ENCODE measurements at regions not wholly inside any gene's neighbourhood (a gene's known extent, or its start where the extent isn't known, plus 50 kb on each side); places are given as distances from the start of the nearest gene placed in this dataset.
"Not testable (repeated sequence)": the region's sequence is repeated elsewhere in the genome, so short reads cannot be mapped to it uniquely, and the experiment has no call there.

GRCh38 chr9:39503178-39503577, 147.7 kb downstream of the SPATA31A1 start:
- DNase-seq; H3K36me3 Mint-ChIP-seq; H3K4me3 ChIP-seq (ENCODE audit: low read length in 2 of 2); intact Hi-C loops (cut with micrococcal nuclease); H3K27ac ChIP-seq (ENCODE audit: low read depth, low read length); POLR2A ChIA-PET (ENCODE audit: partially characterized antibody); H3K27ac Mint-ChIP-seq; H3K27me3 ChIP-seq (ENCODE audit: insufficient read depth, low read length); H3K9me3 Mint-ChIP-seq; H3K9me3 ChIP-seq (ENCODE audit: control insufficient read depth in 1 of 2, low read length in 2 of 2); CTCF ChIA-PET (ENCODE audit: partially characterized antibody); H3K4me1 Mint-ChIP-seq; H3K27me3 Mint-ChIP-seq; H3K4me3 Mint-ChIP-seq; H3K4me1 ChIP-seq (ENCODE audit: insufficient read depth, low read length); H3K36me3 ChIP-seq (ENCODE audit: insufficient read depth, low read length): not testable (repeated sequence)

DNA sequence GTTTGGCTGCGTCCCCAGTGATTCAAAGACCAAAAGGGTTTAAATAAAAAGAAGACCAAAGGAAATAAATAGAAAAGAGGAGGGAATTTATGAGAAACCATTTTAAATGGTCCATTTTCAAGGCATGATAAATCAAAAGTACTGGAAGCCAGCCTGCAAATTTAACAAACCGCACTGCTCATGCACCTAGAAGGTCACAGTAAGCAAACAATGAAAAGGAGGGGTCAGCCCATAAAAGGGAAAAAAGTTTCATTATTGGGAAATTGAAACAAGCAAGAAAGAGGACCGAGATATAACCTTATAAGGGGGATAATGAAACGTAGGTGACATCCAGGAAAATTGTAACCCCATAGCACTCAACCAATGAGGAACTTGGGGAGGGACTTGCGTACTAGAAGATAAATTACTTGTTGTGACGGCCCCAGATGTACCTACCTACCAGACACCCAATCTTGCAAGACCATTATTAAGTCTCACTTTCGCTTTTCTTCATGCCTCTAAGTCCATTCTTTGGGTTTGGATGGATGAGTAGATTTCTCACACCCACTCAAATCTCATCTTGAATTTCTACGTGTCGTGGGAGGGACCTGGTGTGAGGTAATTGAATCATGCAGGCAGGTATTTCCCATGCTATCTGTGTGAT, 172.0 kb downstream of the SPATA31A1 start:
- H3K27me3 Mint-ChIP-seq; POLR2A ChIA-PET (ENCODE audit: partially characterized antibody); CTCF ChIA-PET (ENCODE audit: partially characterized antibody); H3K27me3 ChIP-seq (ENCODE audit: insufficient read depth, low read length); H3K4me1 ChIP-seq (ENCODE audit: insufficient read depth, low read length); DNase-seq; H3K9me3 ChIP-seq (ENCODE audit: control insufficient read depth in 1 of 2, low read length in 2 of 2); H3K4me3 ChIP-seq (ENCODE audit: low read length in 2 of 2); H3K4me3 Mint-ChIP-seq; H3K27ac Mint-ChIP-seq; H3K9me3 Mint-ChIP-seq; H3K4me1 Mint-ChIP-seq; intact Hi-C loops (cut with micrococcal nuclease); H3K27ac ChIP-seq (ENCODE audit: low read depth, low read length); H3K36me3 ChIP-seq (ENCODE audit: insufficient read depth, low read length); H3K36me3 Mint-ChIP-seq: not testable (repeated sequence)

DNA sequence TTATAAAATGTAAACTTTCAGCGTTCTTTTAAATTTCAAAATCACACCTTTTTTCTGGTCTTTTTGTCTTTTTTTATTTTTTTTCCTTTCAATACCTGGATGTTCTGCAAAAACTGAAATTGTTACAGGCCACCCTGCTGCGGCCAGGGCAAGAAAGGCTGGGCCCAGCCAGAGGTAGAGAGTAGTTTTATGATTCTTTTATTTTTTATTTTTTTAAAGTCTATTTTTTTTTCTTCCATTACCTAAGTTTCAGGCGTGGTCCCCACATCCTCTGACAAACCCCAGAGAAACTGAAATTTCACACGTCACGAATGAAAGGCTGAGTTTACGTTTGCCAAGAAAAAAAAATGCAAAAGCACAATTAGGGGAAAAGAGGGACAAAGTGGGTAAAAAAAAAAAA, 177.1 kb downstream of the SPATA31A1 start:
- POLR2A ChIA-PET (ENCODE audit: partially characterized antibody); intact Hi-C loops (cut with micrococcal nuclease); H3K36me3 Mint-ChIP-seq: not testable (repeated sequence)

DNA sequence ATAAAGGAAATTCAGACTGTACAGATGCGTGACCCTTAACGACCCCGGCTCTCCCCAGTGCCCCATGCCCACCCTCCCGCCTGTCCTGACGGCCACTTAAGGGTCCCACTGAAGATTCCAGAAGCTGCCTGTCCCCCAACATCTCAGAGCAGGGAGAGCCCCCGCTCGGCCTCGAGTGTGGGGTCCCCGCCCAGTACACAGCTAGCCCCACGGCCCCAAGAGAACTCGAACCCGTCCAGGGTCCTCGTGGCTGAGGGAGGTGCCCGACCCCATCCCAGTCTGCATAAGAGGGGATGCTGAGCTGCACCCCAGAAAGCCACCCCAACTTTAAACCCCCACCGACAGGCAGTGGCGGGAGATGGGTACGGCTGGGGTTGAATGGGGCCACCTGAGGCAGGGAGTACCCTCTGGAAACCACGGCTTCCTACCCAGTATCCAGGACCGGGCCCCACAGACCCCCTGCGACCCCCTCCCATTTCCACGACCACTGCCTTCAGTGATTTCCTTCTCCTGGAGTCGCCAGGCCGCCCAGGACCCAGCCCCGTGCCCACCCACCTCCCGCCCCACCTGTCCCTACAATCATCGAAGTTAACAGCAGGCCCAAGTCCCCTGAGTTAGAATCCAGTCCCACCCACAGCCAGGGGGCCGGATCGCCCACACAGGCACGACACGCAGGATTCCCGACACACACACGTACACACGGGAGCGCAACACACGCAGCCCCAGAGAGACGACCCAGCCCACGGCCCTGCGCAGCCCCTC, 177.7 kb downstream of the SPATA31A1 start:
- H3K9me3 ChIP-seq (ENCODE audit: control insufficient read depth in 1 of 2, low read length in 2 of 2); H3K27me3 Mint-ChIP-seq; CTCF ChIA-PET (ENCODE audit: partially characterized antibody); H3K27me3 ChIP-seq (ENCODE audit: insufficient read depth, low read length); H3K4me3 Mint-ChIP-seq; intact Hi-C loops (cut with micrococcal nuclease); H3K4me3 ChIP-seq (ENCODE audit: low read length in 2 of 2); H3K4me1 Mint-ChIP-seq; H3K4me1 ChIP-seq (ENCODE audit: insufficient read depth, low read length); H3K27ac Mint-ChIP-seq; H3K9me3 Mint-ChIP-seq; H3K36me3 ChIP-seq (ENCODE audit: insufficient read depth, low read length); H3K27ac ChIP-seq (ENCODE audit: low read depth, low read length); POLR2A ChIA-PET (ENCODE audit: partially characterized antibody); H3K36me3 Mint-ChIP-seq: not testable (repeated sequence)
- peak in 1 of 5 donors; percentile 33 for DNase-seq

More for the DNA sequence above, 177.1 kb downstream of the SPATA31A1 start:
- CTCF ChIA-PET (ENCODE audit: partially characterized antibody); H3K9me3 Mint-ChIP-seq; H3K36me3 ChIP-seq (ENCODE audit: insufficient read depth, low read length); H3K4me1 Mint-ChIP-seq; H3K27me3 Mint-ChIP-seq; H3K27me3 ChIP-seq (ENCODE audit: insufficient read depth, low read length); H3K9me3 ChIP-seq (ENCODE audit: control insufficient read depth in 1 of 2, low read length in 2 of 2); H3K4me3 Mint-ChIP-seq; H3K27ac ChIP-seq (ENCODE audit: low read depth, low read length); DNase-seq; H3K4me1 ChIP-seq (ENCODE audit: insufficient read depth, low read length); H3K4me3 ChIP-seq (ENCODE audit: low read length in 2 of 2); H3K27ac Mint-ChIP-seq: not testable (repeated sequence)

DNA sequence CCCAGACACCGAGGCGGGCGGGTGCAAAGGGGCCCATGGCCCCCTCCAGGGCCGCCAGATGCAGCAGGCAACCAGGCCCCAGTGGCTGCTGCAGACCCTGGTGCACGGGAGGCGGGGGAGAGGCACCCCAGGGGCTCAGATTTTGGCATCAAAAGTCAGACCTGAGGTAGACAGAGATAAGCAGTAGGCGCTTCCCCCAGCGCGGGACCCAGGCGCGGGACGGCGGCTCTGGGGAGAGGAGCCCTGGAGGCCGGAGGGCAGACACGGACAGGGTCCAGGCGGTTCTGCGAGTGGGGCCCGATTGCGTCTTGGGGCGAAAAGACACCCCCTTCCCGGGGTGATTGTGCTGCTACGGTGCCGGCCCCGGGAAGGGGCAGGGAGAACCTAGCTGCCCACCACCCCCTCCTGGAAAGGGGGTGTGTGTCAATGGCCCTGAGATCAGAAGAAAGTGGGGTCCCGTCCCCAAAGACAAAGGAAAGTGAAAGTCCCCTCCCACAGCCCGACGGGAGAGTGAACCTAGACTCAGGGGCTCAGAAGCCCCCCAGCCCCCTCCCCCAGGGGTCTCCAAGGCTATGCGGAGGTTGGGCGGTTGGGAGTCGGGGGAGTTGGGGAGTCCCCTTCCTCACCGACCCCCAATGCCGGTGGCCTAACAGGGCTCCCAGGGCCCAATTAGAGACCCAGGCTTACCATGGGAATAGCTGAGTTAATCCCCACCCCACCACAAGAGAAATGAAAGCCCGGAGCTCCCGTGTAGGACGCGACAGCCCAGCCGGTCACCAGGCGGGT, 178.5 kb downstream of the SPATA31A1 start:
- POLR2A ChIA-PET (ENCODE audit: partially characterized antibody); H3K4me1 ChIP-seq (ENCODE audit: insufficient read depth, low read length); H3K27me3 ChIP-seq (ENCODE audit: insufficient read depth, low read length); CTCF ChIA-PET (ENCODE audit: partially characterized antibody); H3K27me3 Mint-ChIP-seq; H3K9me3 Mint-ChIP-seq; H3K4me1 Mint-ChIP-seq; H3K4me3 Mint-ChIP-seq; intact Hi-C loops (cut with micrococcal nuclease); H3K27ac Mint-ChIP-seq; DNase-seq; H3K36me3 ChIP-seq (ENCODE audit: insufficient read depth, low read length); H3K27ac ChIP-seq (ENCODE audit: low read depth, low read length); H3K36me3 Mint-ChIP-seq; H3K9me3 ChIP-seq (ENCODE audit: control insufficient read depth in 1 of 2, low read length in 2 of 2); H3K4me3 ChIP-seq (ENCODE audit: low read length in 2 of 2): not testable (repeated sequence)

DNA sequence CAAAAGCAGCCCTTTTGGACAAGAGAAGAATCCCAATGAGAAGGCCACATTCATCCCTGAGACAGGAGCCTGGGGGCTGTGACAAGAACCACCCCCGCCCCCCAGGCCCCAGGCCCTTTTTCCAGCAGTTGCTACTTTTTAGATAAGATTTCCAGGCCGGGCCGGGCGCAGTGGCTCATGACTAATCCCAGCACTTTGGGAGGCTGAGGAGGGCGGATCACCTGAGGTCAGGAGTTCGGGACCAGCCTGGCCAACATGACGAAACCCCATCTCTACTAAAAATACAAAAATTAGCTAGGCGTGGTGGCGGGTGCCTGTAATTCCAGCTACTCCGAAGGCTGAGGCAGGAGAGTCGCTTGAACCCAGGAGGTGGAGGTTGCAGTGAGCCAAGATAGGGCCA, 179.4 kb downstream of the SPATA31A1 start:
- H3K4me3 Mint-ChIP-seq; H3K36me3 Mint-ChIP-seq; H3K4me1 ChIP-seq (ENCODE audit: insufficient read depth, low read length); H3K4me1 Mint-ChIP-seq; H3K9me3 ChIP-seq (ENCODE audit: control insufficient read depth in 1 of 2, low read length in 2 of 2); H3K27ac ChIP-seq (ENCODE audit: low read depth, low read length); H3K27me3 ChIP-seq (ENCODE audit: insufficient read depth, low read length); CTCF ChIA-PET (ENCODE audit: partially characterized antibody); H3K27me3 Mint-ChIP-seq; H3K4me3 ChIP-seq (ENCODE audit: low read length in 2 of 2); H3K9me3 Mint-ChIP-seq; POLR2A ChIA-PET (ENCODE audit: partially characterized antibody); H3K36me3 ChIP-seq (ENCODE audit: insufficient read depth, low read length); H3K27ac Mint-ChIP-seq; intact Hi-C loops (cut with micrococcal nuclease): not testable (repeated sequence)
- DNase-seq = peak in 1 of 5 donors; percentile 20

DNA sequence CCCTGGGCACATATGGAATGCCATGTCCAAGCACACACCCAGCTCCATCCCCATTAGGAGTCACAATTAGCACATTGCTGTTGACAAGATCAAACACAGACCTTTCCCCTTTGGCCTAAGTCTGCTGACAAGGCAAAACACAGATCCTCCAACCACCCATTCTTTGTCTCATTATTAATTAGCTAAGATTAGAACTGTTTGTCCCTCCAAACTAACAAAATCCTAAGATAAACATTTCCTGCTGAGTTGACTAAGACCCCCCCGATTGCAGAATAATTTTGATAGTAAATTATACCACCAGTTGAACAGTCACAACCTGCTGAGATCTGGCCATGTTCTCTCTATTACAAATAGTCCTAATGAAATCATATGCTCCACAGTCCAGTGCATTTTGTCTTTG, 186.7 kb downstream of the SPATA31A1 start:
- POLR2A ChIA-PET (ENCODE audit: partially characterized antibody); H3K4me1 Mint-ChIP-seq; H3K27ac Mint-ChIP-seq; H3K27ac ChIP-seq (ENCODE audit: low read depth, low read length); H3K36me3 ChIP-seq (ENCODE audit: insufficient read depth, low read length); H3K9me3 ChIP-seq (ENCODE audit: control insufficient read depth in 1 of 2, low read length in 2 of 2); CTCF ChIA-PET (ENCODE audit: partially characterized antibody); H3K4me3 Mint-ChIP-seq; H3K36me3 Mint-ChIP-seq; intact Hi-C loops (cut with micrococcal nuclease); H3K4me1 ChIP-seq (ENCODE audit: insufficient read depth, low read length); H3K27me3 ChIP-seq (ENCODE audit: insufficient read depth, low read length); H3K9me3 Mint-ChIP-seq; H3K27me3 Mint-ChIP-seq; DNase-seq; H3K4me3 ChIP-seq (ENCODE audit: low read length in 2 of 2): not testable (repeated sequence)

Measured in CD4-positive, alpha-beta memory T cell (primary cell).